Activated CD4-positive, CD25-positive, alpha-beta regulatory T cell treated with anti-CD3 and anti-CD28 coated beads, Interleukin-2, amount 50 U/mL, for 16 hours (primary cell): ENCODE measurements at regions not wholly inside any gene's neighbourhood (a gene's known extent, or its start where the extent isn't known, plus 50 kb on each side); places are given as distances from the start of the nearest gene placed in this dataset.
"Not testable (repeated sequence)": the region's sequence is repeated elsewhere in the genome, so short reads cannot be mapped to it uniquely, and the experiment has no call there.

Experiments
- DNase-seq: peaks from one replicate; pipeline ENCODE4 v3.0.0-alpha.2; 2020; ENCODE audit warnings: low read depth, low spot score

GRCh38 chr6:180091-180694, 112.1 kb upstream of the DUSP22 start:
- not testable (repeated sequence) for DNase-seq

GRCh38 chr6:181049-181654, 111.1 kb upstream of the DUSP22 start:
- DNase-seq = no peak

GRCh38 chr6:183668-184067, 108.6 kb upstream of the DUSP22 start:
- DNase-seq = no peak

- no peak for DNase-seq
Observed at GRCh38 chr6:184161-184700, 108.1 kb upstream of the DUSP22 start.

- DNase-seq = no peak
Observed at GRCh38 chr6:186340-186965, 105.8 kb upstream of the DUSP22 start.

- DNase-seq = no peak
Observed at GRCh38 chr6:187210-187861, 105.0 kb upstream of the DUSP22 start.

GRCh38 chr6:188821-189655, 103.2 kb upstream of the DUSP22 start:
- peak; percentile 63 for DNase-seq

- no peak for DNase-seq
Observed at GRCh38 chr6:189676-190075, 102.6 kb upstream of the DUSP22 start.

- no peak for DNase-seq
Observed at GRCh38 chr6:190596-191395, 101.5 kb upstream of the DUSP22 start.

- DNase-seq = no peak
Observed at GRCh38 chr6:191487-192312, 100.6 kb upstream of the DUSP22 start.

- no peak for DNase-seq
Observed at GRCh38 chr6:192313-192664, 100.0 kb upstream of the DUSP22 start.

- no peak for DNase-seq
Observed at GRCh38 chr6:193180-193579, 99.1 kb upstream of the DUSP22 start.

GRCh38 chr6:193773-194310, 98.4 kb upstream of the DUSP22 start:
- DNase-seq = no peak

- no peak for DNase-seq
Observed at GRCh38 chr6:195861-196360, 96.4 kb upstream of the DUSP22 start.

GRCh38 chr6:196543-196942, 95.7 kb upstream of the DUSP22 start:
- no peak for DNase-seq

GRCh38 chr6:203661-204060, 88.6 kb upstream of the DUSP22 start:
- no peak for DNase-seq

- DNase-seq = no peak
Observed at GRCh38 chr6:206264-206663, 86.0 kb upstream of the DUSP22 start.

GRCh38 chr6:208364-208763, 83.9 kb upstream of the DUSP22 start:
- no peak for DNase-seq

GRCh38 chr6:208938-209337, 83.3 kb upstream of the DUSP22 start:
- no peak for DNase-seq
